ENCODE measurements at regions not wholly inside any gene's neighbourhood (a gene's known extent, or its start where the extent isn't known, plus 50 kb on each side); places are given as distances from the start of the nearest gene placed in this dataset.
"Not testable (repeated sequence)": the region's sequence is repeated elsewhere in the genome, so short reads cannot be mapped to it uniquely, and the experiment has no call there.

DNA sequence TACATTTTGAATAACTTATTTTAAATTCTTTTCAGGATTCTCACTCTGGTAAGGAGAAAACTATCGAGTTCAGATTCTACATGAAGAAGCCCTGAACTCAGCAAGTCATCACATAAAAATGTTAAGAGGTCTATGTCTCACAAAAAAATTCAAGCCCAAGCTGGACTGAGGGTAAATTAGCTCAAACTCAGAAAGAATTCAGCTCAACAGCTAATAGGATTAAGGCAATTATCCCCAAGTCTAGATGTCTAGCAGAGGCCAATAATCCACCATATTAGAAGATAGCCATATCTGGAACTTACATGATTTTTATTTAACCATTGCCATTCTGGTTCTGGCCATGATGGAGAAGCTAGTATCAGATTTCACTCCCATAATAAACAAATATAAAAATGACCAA is 909.7 kb downstream of the PLOD2 start:
- Histone ChIP-seq H3K4me3 (ENCODE audit: low read length) (no peak overlapping the region), H3K27ac (ENCODE audit: low read length) (no peak overlapping the region), H4K20me1 (ENCODE audit: insufficient read depth) (no peaks in the 10 kb centered on the region), H3K4me2 (ENCODE audit: low read length) (no peak overlapping the region), H3K36me3 (ENCODE audit: insufficient read depth, low read length) (no peaks in the 10 kb centered on the region), H3K79me2 (replicated peaks; ENCODE audit: insufficient read depth, low read length) (no peaks in the 10 kb centered on the region), H3K9ac (ENCODE audit: low read length) (no peak overlapping the region), H3K9me3 (ENCODE audit: low read length) (peaks cover 2% of the 10 kb centered on the region), H3K27me3 (ENCODE audit: insufficient read depth, low read depth, low read length) (no peaks in the 10 kb centered on the region), H2AFZ (ENCODE audit: low read depth, low read length) (no peak overlapping the region), H3K9me2 (ENCODE audit: insufficient read depth, low read length) (no peaks in the 10 kb centered on the region), H3F3A (ENCODE audit: insufficient read depth, low read length, poor library complexity, severe bottlenecking) (no peaks in the 10 kb centered on the region)
- no peak for TF ChIP-seq MXI1 (conservative IDR thresholded peaks at IDR 0.05; ENCODE audit: poor library complexity, severe bottlenecking)
- no peak for TF ChIP-seq EZH2 (IDR thresholded peaks at IDR 0.05; ENCODE audit: borderline replicate concordance, insufficient read depth, low read length, poor library complexity, severe bottlenecking)
- TF ChIP-seq, protein P1, sequence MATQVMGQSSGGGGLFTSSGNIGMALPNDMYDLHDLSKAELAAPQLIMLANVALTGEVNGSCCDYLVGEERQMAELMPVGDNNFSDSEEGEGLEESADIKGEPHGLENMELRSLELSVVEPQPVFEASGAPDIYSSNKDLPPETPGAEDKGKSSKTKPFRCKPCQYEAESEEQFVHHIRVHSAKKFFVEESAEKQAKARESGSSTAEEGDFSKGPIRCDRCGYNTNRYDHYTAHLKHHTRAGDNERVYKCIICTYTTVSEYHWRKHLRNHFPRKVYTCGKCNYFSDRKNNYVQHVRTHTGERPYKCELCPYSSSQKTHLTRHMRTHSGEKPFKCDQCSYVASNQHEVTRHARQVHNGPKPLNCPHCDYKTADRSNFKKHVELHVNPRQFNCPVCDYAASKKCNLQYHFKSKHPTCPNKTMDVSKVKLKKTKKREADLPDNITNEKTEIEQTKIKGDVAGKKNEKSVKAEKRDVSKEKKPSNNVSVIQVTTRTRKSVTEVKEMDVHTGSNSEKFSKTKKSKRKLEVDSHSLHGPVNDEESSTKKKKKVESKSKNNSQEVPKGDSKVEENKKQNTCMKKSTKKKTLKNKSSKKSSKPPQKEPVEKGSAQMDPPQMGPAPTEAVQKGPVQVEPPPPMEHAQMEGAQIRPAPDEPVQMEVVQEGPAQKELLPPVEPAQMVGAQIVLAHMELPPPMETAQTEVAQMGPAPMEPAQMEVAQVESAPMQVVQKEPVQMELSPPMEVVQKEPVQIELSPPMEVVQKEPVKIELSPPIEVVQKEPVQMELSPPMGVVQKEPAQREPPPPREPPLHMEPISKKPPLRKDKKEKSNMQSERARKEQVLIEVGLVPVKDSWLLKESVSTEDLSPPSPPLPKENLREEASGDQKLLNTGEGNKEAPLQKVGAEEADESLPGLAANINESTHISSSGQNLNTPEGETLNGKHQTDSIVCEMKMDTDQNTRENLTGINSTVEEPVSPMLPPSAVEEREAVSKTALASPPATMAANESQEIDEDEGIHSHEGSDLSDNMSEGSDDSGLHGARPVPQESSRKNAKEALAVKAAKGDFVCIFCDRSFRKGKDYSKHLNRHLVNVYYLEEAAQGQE (IDR thresholded peaks at IDR 0.05; ENCODE audit: borderline replicate concordance) = no peak
- TF ChIP-seq RAD21 (conservative IDR thresholded peaks at IDR 0.05) = no peak

DNA sequence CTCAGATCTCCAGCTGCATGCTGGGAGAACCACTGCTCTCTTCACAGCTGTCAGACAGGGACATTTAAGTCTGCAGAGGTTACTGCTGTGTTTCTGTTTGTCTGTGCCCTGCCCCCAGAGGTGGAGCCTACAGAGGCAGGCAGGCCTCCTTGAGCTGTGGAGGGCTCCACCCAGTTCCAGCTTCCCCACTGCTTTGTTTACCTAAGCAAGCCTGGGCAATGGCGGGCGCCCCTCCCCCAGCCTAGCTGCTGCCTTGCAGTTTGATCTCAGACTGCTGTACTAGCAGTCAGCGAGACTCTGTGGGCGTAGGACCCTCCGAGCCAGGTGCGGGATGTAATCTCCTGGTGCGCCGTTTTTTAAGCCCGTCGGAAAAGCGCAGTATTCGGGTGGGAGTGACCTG is 903.0 kb downstream of the PLOD2 start:
- not testable (repeated sequence) for H3K4me3 ChIP-seq (ENCODE audit: low read length); H2AFZ ChIP-seq (ENCODE audit: low read depth, low read length); H3K36me3 ChIP-seq (ENCODE audit: insufficient read depth, low read length); H3K27me3 ChIP-seq (ENCODE audit: insufficient read depth, low read depth, low read length); H3K79me2 ChIP-seq (replicated peaks; ENCODE audit: insufficient read depth, low read length); H3K4me2 ChIP-seq (ENCODE audit: low read length); H3K9me2 ChIP-seq (ENCODE audit: insufficient read depth, low read length); H3F3A ChIP-seq (ENCODE audit: insufficient read depth, low read length, poor library complexity, severe bottlenecking); H3K9ac ChIP-seq (ENCODE audit: low read length); H3K9me3 ChIP-seq (ENCODE audit: low read length); H3K27ac ChIP-seq (ENCODE audit: low read length); H4K20me1 ChIP-seq (ENCODE audit: insufficient read depth)

DNA sequence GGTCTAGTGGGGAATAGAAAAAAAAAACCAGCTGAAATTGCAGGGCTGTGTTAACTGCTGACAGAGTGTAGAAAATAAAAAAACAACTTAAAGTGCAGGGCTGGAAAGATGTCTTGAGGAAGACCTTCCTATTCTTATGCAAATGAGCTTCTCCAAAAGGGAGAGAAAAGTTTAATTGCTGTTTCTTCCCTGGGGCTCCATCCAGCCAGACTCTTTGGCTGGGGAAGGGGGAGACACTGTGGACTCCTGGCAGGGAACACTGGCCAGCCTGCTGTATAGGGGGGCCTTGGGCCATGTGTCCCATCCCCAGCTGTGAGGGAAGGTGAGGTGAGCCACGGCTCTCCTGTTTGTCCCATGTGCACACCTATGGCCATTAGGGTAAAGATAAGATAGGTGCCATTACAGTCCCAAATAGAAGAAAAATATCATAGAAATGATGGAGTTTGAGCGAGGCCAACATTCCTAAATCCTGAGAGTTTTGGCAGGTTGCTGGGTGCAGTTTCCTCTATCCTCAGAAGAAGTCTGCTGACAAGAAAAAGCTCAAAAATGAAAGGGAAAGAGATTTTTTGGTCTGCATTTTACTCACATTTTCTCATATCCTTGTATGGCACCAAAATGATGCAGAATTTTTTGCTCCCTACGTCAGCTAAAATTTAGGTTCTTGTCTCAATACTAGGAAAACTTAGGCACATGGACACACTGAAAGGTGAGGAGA is 901.7 kb downstream of the PLOD2 start:
- no peaks in the 10 kb centered on the region for H3K79me2 ChIP-seq (replicated peaks; ENCODE audit: insufficient read depth, low read length)
- no peaks in the 10 kb centered on the region for H3K27me3 ChIP-seq (ENCODE audit: insufficient read depth, low read depth, low read length)
- no peak overlapping the region for H2AFZ ChIP-seq (ENCODE audit: low read depth, low read length)
- H3K4me2 ChIP-seq (ENCODE audit: low read length) = no peak overlapping the region
- no peaks in the 10 kb centered on the region for H3K36me3 ChIP-seq (ENCODE audit: insufficient read depth, low read length)
- no peak overlapping the region for H3K4me3 ChIP-seq (ENCODE audit: low read length)
- TF ChIP-seq TAF1 (IDR thresholded peaks at IDR 0.05; ENCODE audit: low read depth) (no peak), POLR2AphosphoS5 (IDR thresholded peaks at IDR 0.05) (no peak), SMC3 (conservative IDR thresholded peaks at IDR 0.05; ENCODE audit: poor library complexity) (no peak), EZH2 (IDR thresholded peaks at IDR 0.05; ENCODE audit: borderline replicate concordance, insufficient read depth, low read length, poor library complexity, severe bottlenecking) (no peak), RAD21 (conservative IDR thresholded peaks at IDR 0.05) (no peak), EP300 (conservative IDR thresholded peaks at IDR 0.05; ENCODE audit: poor library complexity, severe bottlenecking) (no peak), MXI1 (conservative IDR thresholded peaks at IDR 0.05; ENCODE audit: poor library complexity, severe bottlenecking) (no peak)
- TF ChIP-seq, protein P1 (IDR thresholded peaks at IDR 0.05; ENCODE audit: borderline replicate concordance) = no peak
- TF ChIP-seq, protein P2, sequence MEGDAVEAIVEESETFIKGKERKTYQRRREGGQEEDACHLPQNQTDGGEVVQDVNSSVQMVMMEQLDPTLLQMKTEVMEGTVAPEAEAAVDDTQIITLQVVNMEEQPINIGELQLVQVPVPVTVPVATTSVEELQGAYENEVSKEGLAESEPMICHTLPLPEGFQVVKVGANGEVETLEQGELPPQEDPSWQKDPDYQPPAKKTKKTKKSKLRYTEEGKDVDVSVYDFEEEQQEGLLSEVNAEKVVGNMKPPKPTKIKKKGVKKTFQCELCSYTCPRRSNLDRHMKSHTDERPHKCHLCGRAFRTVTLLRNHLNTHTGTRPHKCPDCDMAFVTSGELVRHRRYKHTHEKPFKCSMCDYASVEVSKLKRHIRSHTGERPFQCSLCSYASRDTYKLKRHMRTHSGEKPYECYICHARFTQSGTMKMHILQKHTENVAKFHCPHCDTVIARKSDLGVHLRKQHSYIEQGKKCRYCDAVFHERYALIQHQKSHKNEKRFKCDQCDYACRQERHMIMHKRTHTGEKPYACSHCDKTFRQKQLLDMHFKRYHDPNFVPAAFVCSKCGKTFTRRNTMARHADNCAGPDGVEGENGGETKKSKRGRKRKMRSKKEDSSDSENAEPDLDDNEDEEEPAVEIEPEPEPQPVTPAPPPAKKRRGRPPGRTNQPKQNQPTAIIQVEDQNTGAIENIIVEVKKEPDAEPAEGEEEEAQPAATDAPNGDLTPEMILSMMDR (IDR thresholded peaks at IDR 0.05; ENCODE audit: poor library complexity, severe bottlenecking) = no peak
- H3K9me2 ChIP-seq (ENCODE audit: insufficient read depth, low read length) = no peaks in the 10 kb centered on the region
- no peaks in the 10 kb centered on the region for H3F3A ChIP-seq (ENCODE audit: insufficient read depth, low read length, poor library complexity, severe bottlenecking)
- H3K9ac ChIP-seq (ENCODE audit: low read length) = no peak overlapping the region
- H4K20me1 ChIP-seq (ENCODE audit: insufficient read depth) = no peaks in the 10 kb centered on the region
- H3K27ac ChIP-seq (ENCODE audit: low read length) = no peak overlapping the region
- no peaks in the 10 kb centered on the region for H3K9me3 ChIP-seq (ENCODE audit: low read length)

DNA sequence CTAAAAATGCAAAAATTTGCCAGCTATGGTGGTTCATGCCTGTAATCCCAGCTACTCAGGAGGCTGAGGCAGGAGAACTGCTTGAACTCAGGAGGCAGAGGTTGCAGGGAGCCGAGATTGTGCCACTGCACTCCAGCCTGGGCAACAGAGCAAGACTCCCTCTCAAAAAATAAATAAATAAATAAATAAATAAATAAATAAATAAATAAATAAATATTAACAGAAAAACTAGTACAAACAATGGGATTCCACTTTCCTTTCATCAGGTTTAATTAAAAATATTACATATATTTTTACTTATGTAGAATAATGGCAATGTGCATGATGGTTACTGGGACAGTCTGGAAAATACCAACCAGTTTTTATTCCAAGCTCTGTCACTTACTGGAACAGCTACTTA is 897.5 kb downstream of the PLOD2 start:
- not testable (repeated sequence) for H3K27ac ChIP-seq (ENCODE audit: low read length); H3K9me3 ChIP-seq (ENCODE audit: low read length); H4K20me1 ChIP-seq (ENCODE audit: insufficient read depth); H2AFZ ChIP-seq (ENCODE audit: low read depth, low read length); H3K27me3 ChIP-seq (ENCODE audit: insufficient read depth, low read depth, low read length); H3K4me3 ChIP-seq (ENCODE audit: low read length); H3K36me3 ChIP-seq (ENCODE audit: insufficient read depth, low read length); H3K4me2 ChIP-seq (ENCODE audit: low read length); H3K79me2 ChIP-seq (replicated peaks; ENCODE audit: insufficient read depth, low read length); H3K9ac ChIP-seq (ENCODE audit: low read length); H3F3A ChIP-seq (ENCODE audit: insufficient read depth, low read length, poor library complexity, severe bottlenecking); H3K9me2 ChIP-seq (ENCODE audit: insufficient read depth, low read length)
